ENCODE measurements at regions not wholly inside any gene's neighbourhood (a gene's known extent, or its start where the extent isn't known, plus 50 kb on each side); places are given as distances from the start of the nearest gene placed in this dataset.

DNA sequence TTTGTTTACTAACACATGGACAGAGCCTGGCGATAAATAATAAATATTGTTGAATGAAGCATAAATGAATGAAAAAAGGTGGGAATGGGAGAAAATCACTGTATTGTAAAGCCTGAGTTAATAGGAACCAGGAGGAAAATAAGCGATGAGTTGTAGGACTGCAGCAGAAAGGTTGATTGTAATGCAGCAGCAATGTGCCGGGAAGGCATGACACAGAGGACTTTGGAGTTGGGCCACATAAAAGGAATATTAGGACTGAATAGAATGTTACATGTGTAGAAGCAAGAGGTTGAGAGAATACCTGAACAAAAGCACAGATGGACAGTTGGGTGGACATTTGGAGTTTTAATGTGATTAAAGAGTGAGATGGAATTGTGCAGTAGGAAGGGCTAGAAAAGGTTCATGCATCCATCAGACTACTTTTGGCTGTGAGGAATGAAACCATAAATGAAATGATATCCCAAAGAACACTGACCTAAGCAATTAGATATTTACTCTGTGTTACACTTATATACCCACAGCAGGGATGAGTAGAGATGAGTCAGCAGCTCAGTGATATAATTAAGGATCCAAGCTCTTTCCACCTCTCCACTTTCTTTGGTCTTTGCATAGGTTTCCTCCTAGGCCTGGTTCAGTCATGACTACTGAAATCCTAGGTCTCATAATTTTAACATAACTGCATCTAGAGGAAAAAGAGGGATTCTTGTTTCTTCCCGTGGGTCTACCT, 55.4 kb downstream of the CCER1 start:
- no peak for DNase-seq

DNA sequence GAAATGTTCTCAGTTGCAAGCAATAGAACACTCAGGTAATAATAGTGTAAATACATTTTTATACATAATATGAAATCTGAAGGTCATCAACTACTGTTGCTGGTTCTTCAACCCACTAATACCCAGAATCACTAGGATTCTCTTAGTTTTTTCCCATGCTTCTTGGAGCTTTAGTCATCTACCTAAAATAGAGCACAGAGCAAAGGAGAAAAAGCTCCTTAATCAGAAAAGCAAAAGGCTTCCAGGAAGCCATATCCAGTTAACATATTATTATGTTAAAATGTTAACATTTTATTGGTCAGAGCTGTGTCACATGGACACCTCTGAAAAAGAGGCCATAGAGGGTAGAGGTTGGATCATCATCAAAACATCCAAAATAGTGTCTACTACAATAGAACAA, 57.0 kb downstream of the CCER1 start:
- no peak for DNase-seq

DNA sequence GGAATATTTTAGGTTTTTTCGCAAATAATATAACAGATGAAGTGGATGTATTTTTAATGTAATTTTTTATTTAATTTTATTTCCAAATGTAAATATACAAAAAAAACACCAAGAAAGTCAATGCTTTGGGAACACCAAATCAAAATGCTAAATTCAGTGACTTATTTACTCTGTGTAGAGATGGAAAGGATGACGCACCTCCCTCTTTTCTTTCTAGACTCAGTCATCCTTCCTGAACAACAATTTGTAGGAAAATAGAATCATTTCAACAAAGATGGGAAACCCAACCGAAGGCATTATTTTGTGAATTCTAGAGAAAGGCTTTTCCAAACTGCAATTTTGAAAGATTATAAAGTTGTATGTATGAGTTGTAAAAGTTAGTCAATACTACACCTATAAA, 57.7 kb downstream of the CCER1 start:
- DNase-seq, result no peak

DNA sequence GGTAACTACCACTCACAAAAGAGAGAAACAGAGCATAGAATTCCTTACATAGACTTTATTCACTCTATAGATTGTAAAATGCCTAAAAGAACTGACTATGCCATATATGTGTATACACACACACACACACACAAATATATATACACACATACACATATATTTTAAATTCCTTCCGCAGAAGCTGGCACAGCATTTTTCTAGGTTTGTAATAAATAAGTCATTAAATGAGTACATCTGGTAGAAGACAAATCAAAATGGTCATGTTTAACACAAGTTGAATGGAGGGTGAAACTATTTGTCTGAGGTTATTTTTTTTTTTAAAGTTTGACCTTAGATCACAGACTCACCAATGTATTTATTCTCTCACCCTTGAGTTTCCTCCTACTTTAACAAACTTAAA, 58.2 kb downstream of the CCER1 start:
- DNase-seq, result no peak

- no peak for DNase-seq
Observed at GRCh38 chr12:90896164-90896563, 58.8 kb downstream of the CCER1 start.

DNA sequence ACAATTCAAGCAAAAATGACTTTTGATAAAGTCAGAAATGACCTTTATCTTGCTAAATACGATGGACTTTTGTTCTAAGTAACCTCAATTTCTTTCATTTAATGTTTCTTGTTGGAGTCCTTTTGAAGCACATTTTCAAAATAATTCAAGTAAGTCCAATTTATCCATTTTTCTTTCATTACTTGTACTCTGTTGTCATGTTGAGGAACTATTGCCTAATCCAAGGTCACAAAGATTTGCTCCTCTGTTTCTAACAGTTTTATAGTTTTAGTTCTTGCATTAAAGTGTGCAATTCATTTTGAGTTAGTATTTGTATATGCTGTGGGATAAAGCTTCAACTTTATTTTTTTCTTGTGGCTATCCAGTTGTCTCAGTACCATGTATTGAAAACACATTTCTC, 66.7 kb downstream of the CCER1 start:
- no peak for DNase-seq

GRCh38 chr12:90883456-90883855, 71.5 kb downstream of the CCER1 start:
- DNase-seq, result no peak

DNA sequence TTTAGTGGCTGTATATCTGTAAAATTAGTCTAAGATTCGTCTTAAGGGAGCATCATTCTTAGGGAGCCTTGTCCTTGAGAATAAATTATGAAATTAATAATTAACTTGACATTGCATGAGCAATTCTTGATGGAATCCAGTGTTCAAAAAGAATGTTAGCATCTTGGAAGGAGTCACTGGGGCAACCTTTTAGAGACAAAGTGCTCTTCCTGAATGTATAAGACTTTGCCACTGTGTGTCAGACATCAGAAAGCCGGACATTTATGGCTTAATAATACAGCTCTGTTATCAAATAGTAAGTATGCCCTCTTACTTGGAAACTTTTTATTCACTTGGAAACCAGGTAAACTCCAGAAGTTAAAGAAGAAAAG, 83.3 kb downstream of the CCER1 start:
- no peak for DNase-seq

GRCh38 chr12:90870971-90871725, 83.8 kb downstream of the CCER1 start:
- no peak for DNase-seq

- DNase-seq, result no peak
Observed at GRCh38 chr12:90868626-90869025, 86.3 kb downstream of the CCER1 start.

GRCh38 chr12:90859591-90859990, 95.4 kb downstream of the CCER1 start:
- no peak for DNase-seq

- no peak for DNase-seq
Observed at GRCh38 chr12:90858252-90858651, 96.7 kb downstream of the CCER1 start.

GRCh38 chr12:90855534-90855933, 99.4 kb downstream of the CCER1 start:
- no peak for DNase-seq

DNA sequence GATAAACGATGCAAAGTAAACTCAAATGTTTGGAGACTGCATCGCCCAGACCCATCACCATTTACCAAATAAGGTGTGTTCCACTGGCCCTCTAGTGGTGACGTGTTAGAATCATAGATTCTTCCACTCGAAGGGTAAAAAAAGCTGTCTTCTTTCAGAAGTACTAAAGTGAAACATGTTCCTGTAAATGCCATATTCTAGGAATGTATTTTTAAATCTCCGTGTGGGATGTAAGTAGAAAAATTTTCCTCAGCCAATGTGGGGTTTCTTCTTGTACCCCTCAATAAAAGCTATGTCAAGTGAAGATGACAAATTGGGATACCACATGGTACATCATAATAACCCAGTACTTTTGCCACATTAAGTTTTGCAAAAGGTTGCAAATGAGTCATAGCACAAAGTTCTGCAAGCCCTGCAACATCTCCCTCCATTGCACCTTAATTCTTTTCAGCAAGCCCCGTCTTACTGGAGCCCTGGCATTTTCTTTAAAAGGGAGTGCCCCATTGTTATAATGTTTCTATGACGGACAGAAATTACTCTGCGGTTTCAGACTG, 100.8 kb downstream of the CCER1 start:
- DNase-seq, result peak; percentile 25

GRCh38 chr12:90851800-90852718, 102.9 kb downstream of the CCER1 start:
- DNase-seq, result no peak

DNA sequence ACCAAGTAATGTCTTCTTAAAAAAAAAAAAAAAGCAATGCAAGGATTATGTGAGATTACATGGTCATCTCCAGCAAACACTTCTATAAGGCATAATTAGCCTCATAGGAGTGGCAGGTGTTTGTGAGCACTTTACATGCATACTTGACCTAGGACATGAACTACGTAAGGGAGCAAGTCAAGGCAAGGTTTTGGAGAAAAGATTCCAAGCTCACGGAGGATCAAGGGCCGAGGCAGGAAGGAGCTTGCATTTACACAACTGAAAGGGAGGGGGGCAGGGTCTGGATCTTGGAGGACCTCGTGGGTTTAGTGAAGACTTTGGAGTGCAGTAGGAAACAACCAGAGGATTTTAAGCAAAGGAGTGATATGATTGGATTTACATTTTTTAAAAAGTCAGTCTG, 112.5 kb downstream of the CCER1 start:
- no peak for DNase-seq

DNA sequence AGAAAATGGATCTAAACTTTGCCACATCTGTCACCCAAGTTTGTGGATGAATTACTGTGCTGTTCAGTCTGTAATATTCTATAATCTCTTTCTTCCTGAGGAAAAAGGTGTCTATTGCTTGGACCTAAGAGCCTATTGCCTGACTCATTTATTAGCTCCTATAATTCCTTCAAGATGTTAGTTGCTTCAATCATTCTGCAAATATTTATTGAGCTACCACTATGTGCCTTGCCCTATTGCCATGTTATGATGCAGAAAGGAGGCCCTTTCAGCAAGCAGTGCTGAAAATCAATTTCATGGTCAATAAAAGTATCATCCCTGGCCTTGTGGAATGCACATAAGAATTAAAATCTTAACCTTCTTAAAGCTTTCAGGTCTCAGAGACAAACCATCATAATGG, 113.6 kb downstream of the CCER1 start:
- no peak for DNase-seq

DNA sequence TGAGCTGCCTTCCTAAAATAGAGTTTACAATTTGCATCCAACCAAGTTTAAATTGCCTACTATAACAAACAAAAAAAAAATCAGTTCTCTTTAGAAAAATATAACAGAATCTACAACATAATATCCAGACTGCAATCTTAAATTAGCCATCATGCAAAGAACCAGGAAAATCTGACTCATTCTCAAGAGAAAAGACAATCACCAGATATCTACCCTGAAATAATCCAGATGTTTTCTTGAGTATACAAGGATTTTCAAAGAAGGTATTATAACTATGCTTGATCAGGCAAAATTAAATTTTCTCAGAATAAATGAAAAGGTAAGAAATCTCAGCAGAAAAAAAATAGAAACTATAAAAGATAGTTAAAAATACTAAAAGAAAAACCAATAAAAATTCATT, 115.6 kb downstream of the CCER1 start:
- no peak for DNase-seq

DNA sequence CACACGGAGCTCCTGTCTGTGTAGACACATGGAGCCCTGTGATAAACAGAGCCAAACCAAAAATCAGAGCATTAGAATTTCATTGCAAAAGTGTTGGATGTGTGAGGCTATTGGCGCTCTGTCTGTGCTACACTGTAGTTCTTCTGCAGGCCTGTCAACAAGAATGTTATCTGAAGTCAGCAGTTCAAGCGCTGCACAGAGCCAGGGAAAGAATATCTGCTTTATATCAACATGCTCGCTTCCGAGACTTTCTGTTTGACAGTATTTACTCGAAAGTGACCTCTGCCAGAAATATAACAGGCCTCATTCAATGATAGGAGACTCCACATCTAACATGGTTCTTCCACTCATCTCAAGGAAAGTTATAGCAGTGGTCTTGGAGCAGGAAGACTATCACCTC, 118.3 kb downstream of the CCER1 start:
- no peak for DNase-seq

DNA sequence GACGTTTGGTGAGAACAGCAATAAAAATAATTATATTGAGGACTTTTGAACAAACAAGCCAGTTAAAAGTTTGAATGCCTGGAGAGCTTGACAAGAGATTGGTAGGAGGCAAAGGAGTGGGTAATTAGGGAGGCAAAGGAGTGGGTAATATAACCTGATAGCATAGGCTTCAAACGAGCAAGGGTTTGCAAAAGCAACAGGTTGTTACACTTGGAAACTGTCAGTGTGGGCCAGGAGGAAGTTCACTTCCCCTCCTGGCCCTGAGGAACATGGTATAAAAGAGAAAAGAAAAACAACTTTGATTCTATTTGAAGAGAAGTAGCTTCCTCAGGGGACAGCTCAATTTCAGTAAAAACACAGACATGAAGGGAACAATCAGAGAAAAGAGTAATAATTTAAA, 121.7 kb downstream of the CCER1 start:
- DNase-seq, result no peak

DNA sequence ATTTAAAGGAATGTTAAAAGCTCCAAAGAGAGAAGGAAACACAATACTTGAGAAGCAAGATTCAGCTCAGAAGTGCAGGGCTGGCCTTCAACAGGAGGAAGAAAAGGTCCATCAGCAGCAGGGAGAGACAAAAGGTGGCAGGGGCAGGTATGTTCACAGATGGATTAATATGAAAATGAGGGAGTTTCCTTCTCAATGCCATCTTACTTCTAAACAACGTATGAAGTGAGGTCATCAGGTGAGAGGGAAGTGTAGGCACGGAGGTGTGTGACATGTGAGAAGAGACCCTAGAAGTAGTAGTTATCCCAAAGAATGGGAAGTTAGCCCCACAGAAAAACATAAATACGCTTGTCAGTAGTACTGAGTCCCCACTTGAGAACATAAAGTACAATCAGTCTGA, 122.5 kb downstream of the CCER1 start:
- no peak for DNase-seq

GRCh38 chr12:90831712-90832111, 123.3 kb downstream of the CCER1 start:
- DNase-seq, result no peak

DNA sequence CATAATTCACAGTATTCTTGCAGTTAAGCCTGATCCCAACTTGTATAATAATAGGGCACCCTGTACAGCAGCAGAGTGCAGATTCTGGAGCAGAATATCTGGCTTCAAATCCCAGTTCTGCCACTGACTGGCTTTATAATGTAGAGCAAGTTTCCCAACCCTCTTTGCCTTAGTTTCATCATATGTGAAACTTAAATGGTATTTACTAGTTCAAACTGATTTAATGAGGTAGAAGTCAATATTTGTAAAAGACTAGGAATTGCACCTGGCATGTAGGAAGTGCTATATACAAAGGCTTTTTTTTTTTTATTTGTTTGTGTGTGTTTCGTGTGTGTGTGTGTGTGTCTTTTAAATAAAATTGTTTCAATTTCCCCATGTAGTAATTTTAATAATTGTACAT, 125.9 kb downstream of the CCER1 start:
- no peak for DNase-seq

All from activated CD4-positive, alpha-beta T cell treated with anti-CD3 and anti-CD28 coated beads, Interleukin-2, amount 50 U/mL, for 16 hours (primary cell).